ENCODE measurements at regions not wholly inside any gene's neighbourhood (a gene's known extent, or its start where the extent isn't known, plus 50 kb on each side); places are given as distances from the start of the nearest gene placed in this dataset.

GRCh38 chr1:232388363-232388762 is 241.6 kb downstream of the SIPA1L2 start:
- DNase-seq (ENCODE audit: extremely low read depth, low read depth) = no peak

- DNase-seq (ENCODE audit: extremely low read depth, low read depth) = no peak
Measured at GRCh38 chr1:232386721-232387510, 243.0 kb downstream of the SIPA1L2 start.

- no peak for DNase-seq (ENCODE audit: extremely low read depth, low read depth)
Measured at GRCh38 chr1:232386294-232386693, 243.6 kb downstream of the SIPA1L2 start.

GRCh38 chr1:232385221-232385620 is 244.7 kb downstream of the SIPA1L2 start:
- no peak for DNase-seq (ENCODE audit: extremely low read depth, low read depth)

- DNase-seq (ENCODE audit: extremely low read depth, low read depth) = no peak
Measured at GRCh38 chr1:232384171-232384883, 245.6 kb downstream of the SIPA1L2 start.

GRCh38 chr1:232383455-232384123 is 246.3 kb downstream of the SIPA1L2 start:
- DNase-seq (ENCODE audit: extremely low read depth, low read depth) = no peak

GRCh38 chr1:232382671-232383070 is 247.3 kb downstream of the SIPA1L2 start:
- no peak for DNase-seq (ENCODE audit: extremely low read depth, low read depth)

GRCh38 chr1:232381394-232382100 is 248.4 kb downstream of the SIPA1L2 start:
- DNase-seq (ENCODE audit: extremely low read depth, low read depth) = no peak

GRCh38 chr1:232380596-232380995 is 249.3 kb downstream of the SIPA1L2 start:
- DNase-seq (ENCODE audit: extremely low read depth, low read depth) = no peak

- DNase-seq (ENCODE audit: extremely low read depth, low read depth) = no peak
Measured at GRCh38 chr1:232380131-232380530, 249.8 kb downstream of the SIPA1L2 start.

- no peak for DNase-seq (ENCODE audit: extremely low read depth, low read depth)
Measured at GRCh38 chr1:232379063-232379434, 250.9 kb downstream of the SIPA1L2 start.

- DNase-seq (ENCODE audit: extremely low read depth, low read depth) = no peak
Measured at GRCh38 chr1:232378266-232379062, 251.5 kb downstream of the SIPA1L2 start.

GRCh38 chr1:232377494-232377770 is 252.5 kb downstream of the SIPA1L2 start:
- DNase-seq (ENCODE audit: extremely low read depth, low read depth) = peak; percentile 7

GRCh38 chr1:232376632-232377493 is 253.1 kb downstream of the SIPA1L2 start:
- no peak for DNase-seq (ENCODE audit: extremely low read depth, low read depth)

- no peak for DNase-seq (ENCODE audit: extremely low read depth, low read depth)
Measured at GRCh38 chr1:232372841-232373440, 257.0 kb downstream of the SIPA1L2 start.

GRCh38 chr1:232372431-232372830 is 257.5 kb downstream of the SIPA1L2 start:
- DNase-seq (ENCODE audit: extremely low read depth, low read depth) = no peak

GRCh38 chr1:232369451-232370296 is 260.3 kb downstream of the SIPA1L2 start:
- DNase-seq (ENCODE audit: extremely low read depth, low read depth) = no peak

- DNase-seq (ENCODE audit: extremely low read depth, low read depth) = no peak
Measured at GRCh38 chr1:232368821-232369321, 261.1 kb downstream of the SIPA1L2 start.
